DLD1 (cell line): ENCODE measurements at regions not wholly inside any gene's neighbourhood (a gene's known extent, or its start where the extent isn't known, plus 50 kb on each side); places are given as distances from the start of the nearest gene placed in this dataset.

Experiments
- in situ Hi-C: cut with HindIII; loops from 2 replicates; pipeline ENCODE4 v1.10.0; 2017; ENCODE audit warnings: low sequenced_read_pairs

DNA sequence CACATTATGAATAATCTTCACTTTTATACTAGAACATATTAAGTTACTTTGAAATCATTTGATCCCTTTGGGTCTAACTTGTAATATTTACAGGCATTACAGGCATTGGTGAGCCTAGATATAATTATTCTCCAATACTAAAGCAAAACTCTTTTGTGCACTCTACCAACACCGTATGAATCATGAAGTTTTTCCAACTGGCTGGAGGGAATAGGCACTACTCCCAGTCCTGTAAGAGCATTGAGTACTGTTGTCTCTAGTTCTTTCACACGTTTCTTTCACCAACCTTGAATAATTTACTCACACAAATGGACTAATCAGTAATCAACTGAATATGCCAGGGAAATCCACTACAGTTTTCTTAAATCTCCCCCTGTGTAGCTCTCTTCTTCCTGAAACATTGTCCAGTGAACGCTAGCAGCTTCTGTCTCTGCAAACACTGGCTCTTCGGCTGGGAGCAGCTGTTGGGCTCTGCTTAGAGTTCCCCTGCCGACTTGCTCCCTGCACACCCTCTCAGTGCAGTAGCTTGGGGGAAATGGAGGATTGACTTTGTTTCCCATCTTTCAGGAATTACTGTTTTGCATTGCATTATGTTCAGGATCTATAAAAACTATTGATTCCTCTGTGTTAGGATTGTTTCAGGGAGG is 476.7 kb downstream of the RFC3 start:
- in situ Hi-C loops: no loop called here

GRCh38 chr13:34300559-34300958 is 482.6 kb downstream of the RFC3 start:
- in situ Hi-C loops: no loop called here

GRCh38 chr13:34302596-34302995 is 484.6 kb downstream of the RFC3 start:
- in situ Hi-C loops: no loop called here

GRCh38 chr13:34303346-34303745 is 485.4 kb downstream of the RFC3 start:
- in situ Hi-C loops: no loop called here

DNA sequence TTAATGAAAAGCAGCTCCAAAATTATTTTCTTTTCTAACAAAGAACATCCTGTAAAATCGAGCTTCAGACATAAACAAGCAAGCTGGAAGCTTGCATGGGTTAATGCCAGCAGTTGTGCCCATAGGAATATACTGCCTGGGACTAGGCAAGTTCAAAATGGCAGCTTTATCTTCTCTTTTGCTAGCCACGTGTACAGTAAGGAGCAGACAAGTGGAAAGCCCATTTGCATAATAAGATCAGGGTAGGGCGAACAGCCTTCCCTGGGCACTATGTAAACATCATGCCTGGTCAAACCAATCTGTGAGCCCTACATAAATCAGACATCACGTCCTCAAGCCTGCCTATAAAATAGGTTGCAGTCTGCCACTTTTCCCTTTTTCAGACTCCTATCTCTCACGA is 489.7 kb downstream of the RFC3 start:
- in situ Hi-C loops: no loop called here

DNA sequence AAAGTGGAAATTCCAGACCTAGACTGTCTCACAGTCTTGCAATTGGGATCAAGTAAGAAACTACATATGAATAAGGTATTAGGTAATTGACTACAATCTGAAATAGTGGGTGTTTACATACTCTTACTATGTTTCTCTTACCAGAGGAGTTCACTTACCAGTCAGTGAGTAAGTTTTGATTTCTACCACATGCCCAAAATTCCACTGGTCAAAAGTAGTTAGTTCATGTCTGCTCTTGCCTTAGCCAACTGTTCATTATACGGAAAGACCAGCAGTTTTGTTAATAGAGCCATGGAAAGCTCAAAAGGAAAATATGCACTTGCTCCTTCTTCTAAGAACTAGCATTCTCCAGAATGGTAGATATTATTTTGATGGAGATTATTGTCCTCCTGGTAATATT is 490.8 kb downstream of the RFC3 start:
- in situ Hi-C loops: no loop called here

DNA sequence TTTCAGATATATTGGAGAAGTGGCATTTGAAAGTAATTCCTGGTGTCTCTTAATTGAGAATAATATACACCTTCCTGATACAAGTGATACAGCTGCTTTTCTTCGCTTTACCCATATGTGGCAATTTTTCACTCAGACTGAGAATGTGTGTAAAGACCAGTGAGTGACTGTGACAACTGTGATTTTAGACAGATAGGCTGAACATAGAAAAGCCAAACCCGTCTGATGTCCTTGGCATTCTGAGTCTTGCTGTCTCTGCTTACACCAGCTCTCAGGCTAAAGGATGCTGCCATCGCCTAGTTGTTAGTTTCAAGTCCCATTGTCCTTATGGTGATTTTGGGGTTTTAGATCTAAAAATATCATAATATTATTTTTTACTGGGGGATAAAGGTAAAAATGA is 492.6 kb downstream of the RFC3 start:
- in situ Hi-C loops: no loop called here

DNA sequence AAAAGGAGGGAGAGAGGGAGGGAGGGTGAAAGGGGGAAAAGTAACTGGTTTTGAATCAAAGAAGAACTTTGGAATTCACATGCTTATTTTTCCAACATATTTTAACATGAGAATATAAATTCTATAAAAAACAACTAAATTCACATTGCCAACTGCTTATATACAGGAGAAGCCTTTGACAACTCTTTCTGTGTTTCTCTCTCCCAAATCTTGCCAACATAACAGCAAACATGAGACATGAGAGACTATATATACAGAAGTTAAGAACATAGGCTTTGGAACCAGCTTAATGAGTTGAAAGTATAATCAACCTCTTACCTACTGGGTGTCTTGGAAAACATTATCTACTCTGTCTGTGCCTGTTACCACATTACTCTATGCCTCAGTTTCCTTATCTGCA is 493.3 kb downstream of the RFC3 start:
- in situ Hi-C loops: no loop called here

GRCh38 chr13:34312578-34312977 is 494.6 kb downstream of the RFC3 start:
- in situ Hi-C loops: no loop called here

DNA sequence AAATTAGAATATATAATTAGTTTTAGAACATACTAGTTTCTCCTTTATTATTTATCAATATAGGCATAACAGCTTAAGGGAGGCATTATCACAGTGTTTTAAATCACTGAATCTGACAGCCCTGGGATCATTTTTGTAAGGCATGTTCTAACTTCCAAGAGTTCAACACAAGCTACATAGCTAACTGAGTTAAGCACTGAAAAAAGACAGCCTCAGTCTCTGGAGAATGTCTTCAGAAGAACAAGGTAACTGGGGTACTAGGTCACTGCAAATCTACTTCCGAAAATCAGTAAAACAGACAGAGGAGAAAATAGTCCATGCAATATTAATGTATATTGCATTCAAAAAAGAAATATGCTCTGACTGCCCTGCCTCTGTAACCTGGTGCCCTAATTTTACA is 502.1 kb downstream of the RFC3 start:
- in situ Hi-C loops: loop anchor here (5.0 kb wide), 1 partner anchor 68 kb away; no protein-coding TSS in a partner anchor

DNA sequence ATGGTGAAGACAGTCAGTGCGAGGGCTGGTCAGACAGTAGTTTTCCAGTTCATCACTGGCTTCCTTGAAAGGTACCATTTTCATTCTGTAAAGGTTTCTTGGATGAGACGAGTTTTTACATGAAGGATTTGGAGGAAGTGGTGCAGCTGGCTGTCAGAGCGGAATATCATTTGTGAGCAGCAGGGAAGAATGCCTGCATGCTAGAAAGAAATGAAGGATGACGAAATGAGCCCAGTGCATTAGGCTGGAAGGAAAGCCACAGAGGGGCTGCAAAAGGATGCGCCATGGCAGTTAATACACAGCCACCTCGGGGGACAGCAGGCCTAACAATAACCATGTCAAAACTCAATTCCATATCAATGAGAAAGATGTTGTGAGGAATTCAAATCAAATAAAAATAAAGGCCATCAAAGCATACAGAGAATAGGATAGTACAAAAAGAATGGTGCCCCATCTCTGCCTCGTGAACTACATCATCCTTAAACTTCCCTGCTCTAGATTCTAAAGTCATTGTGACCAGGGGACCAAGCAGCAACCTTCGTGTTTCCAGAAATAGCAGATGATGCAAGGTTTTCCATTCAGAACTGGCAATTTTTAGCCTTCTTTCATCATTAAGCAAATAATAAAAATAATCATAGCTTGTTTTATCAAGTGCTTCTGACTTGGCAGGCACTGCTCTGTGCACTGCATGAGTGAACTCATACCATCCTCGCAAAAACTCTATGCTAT is 504.2 kb downstream of the RFC3 start:
- in situ Hi-C loops: loop anchor here (5.0 kb wide), 1 partner anchor 70 kb away; no protein-coding TSS in a partner anchor

DNA sequence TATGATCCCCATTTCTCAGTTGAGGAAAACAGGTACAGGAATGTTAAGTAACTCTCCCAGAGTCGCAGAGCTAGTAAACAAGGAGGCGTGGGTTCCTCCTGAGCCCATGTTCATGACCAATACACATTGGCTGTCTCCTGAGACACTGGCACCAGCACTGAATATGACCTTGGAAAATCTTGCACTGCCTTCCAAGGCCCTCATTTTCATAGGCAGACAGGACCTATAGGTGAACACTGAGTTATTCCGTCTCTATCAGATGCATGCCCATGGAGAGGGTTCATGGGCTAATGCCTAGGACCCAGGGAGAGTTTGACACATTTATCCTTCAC is 504.8 kb downstream of the RFC3 start:
- in situ Hi-C loops: loop anchor here (5.0 kb wide), 1 partner anchor 70 kb away; no protein-coding TSS in a partner anchor

- in situ Hi-C loops: no loop called here
Measured at GRCh38 chr13:34335014-34336007, 517.4 kb downstream of the RFC3 start.

DNA sequence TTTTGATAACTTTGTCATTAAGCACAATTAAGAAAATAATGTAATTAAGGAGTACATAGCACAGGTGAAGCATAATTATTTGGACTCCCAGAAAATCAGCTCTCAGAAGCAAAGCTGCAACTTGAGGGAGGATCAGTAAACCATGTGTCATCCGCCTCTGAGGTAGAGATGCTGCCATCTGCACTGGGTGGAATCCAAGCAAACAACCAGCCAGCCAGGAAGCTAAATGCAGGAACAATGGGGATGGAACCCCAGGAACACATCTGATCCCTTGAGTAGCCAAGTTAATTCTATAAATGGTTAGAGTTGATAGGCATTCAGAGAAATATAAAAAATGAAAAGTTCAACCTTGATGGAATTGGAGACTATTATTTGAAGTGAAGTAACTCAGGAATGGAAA is 520.2 kb downstream of the RFC3 start:
- in situ Hi-C loops: no loop called here

GRCh38 chr13:34340534-34340933 is 522.6 kb downstream of the RFC3 start:
- in situ Hi-C loops: no loop called here

- in situ Hi-C loops: no loop called here
Measured at GRCh38 chr13:34343413-34343940, 525.5 kb downstream of the RFC3 start.

- in situ Hi-C loops: no loop called here
Measured at GRCh38 chr13:34344816-34345215, 526.9 kb downstream of the RFC3 start.

- in situ Hi-C loops: no loop called here
Measured at GRCh38 chr13:34345258-34345965, 527.5 kb downstream of the RFC3 start.

DNA sequence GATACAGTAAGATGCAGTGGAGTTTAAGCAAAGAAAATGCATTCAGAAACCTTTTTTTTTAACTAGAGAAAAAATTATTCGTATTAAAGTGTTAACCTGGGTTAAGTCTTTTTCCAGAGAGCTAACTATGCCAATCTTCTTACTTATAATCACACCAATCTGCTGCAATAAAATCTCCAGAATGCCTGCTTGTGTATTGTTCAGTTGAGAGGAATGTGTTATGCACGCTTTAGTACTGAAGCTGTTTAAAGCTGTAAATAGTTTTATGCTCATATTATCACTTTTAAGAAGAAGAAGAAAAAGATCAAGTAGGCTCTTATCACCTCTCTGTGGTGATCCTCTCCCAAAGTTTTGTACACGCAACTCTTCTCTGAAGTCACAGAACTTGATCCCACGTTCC is 528.7 kb downstream of the RFC3 start:
- in situ Hi-C loops: no loop called here

DNA sequence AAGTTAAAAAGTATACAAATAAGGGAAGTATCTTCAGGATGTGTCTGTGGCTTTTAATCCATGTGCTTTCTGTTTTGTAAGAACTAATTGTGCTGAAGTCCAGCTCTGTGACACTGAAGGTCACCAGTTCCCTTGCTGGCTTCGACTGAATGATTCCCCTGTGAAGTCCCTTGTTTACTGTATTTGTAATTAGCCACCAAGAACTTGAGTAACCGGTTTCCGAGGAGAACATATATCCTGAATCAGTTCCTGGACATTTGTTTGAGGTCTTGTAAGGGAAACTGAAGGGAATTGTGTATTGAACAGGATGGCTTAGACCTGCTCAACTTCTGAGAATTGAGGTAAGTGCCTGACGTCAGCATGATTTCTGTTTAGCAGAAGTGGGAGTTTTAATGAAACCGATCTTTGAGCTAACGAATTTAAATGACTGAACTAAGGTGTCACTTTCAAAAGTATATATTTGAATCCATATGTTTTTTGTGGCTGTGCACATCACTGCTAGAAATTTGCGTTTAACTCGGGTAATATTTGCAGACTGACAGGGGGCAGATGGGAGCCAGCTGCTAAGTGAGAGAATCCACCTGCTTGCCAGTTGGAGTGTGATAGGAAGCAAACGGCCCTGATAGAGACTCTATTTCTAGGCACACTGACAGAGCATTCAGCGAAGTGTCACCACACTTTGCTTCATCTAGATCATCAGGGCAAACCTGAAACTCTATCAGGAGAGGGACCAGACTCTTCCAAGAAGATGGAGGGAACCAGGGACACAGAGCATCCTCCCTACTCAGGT is 530.0 kb downstream of the RFC3 start:
- in situ Hi-C loops: no loop called here
